D721Med (cell line): ENCODE measurements at regions not wholly inside any gene's neighbourhood (a gene's known extent, or its start where the extent isn't known, plus 50 kb on each side); places are given as distances from the start of the nearest gene placed in this dataset.

Experiments used
- DNase-seq: peaks from one replicate; pipeline ENCODE4 v3.0.0; 2011; ENCODE audit warnings: low spot score; ENCODE audit not compliant: insufficient read length
- FAIRE-seq: peaks from 2 replicates; lab custom pipeline; 2011; peaks lifted over from hg19 to GRCh38; lab: Jason Lieb, UNC
- TF ChIP-seq, protein P1 (sequence below): IDR thresholded peaks from 2 replicates; pipeline ENCODE4 v1.5.1; 2012; ENCODE audit warnings: mild to moderate bottlenecking, control low read depth; ENCODE audit not compliant: insufficient read depth; ENCODE audit errors: missing control alignments

DNA sequence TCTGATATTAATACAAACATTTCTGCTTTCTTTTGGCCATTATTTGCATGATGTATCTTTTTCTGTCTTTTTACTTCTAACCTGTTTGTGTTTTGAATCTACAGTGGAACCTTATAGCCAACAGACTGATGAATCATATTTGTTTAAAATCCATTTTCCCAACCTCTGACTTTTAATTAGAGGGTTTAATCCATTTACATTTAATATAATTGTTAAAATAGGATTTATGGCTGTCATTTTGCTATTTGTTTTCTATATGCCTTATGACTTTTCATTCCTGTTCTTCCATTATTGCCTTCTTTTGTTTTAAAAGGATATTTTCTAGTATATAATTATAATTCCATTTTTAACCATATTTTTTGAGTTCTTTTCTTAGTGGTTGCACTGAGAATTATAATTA is 286.1 kb downstream of the ZNF621 start:
- TF ChIP-seq, protein P1, sequence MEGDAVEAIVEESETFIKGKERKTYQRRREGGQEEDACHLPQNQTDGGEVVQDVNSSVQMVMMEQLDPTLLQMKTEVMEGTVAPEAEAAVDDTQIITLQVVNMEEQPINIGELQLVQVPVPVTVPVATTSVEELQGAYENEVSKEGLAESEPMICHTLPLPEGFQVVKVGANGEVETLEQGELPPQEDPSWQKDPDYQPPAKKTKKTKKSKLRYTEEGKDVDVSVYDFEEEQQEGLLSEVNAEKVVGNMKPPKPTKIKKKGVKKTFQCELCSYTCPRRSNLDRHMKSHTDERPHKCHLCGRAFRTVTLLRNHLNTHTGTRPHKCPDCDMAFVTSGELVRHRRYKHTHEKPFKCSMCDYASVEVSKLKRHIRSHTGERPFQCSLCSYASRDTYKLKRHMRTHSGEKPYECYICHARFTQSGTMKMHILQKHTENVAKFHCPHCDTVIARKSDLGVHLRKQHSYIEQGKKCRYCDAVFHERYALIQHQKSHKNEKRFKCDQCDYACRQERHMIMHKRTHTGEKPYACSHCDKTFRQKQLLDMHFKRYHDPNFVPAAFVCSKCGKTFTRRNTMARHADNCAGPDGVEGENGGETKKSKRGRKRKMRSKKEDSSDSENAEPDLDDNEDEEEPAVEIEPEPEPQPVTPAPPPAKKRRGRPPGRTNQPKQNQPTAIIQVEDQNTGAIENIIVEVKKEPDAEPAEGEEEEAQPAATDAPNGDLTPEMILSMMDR, result no peak
- FAIRE-seq, result no peak
- no peak for DNase-seq

DNA sequence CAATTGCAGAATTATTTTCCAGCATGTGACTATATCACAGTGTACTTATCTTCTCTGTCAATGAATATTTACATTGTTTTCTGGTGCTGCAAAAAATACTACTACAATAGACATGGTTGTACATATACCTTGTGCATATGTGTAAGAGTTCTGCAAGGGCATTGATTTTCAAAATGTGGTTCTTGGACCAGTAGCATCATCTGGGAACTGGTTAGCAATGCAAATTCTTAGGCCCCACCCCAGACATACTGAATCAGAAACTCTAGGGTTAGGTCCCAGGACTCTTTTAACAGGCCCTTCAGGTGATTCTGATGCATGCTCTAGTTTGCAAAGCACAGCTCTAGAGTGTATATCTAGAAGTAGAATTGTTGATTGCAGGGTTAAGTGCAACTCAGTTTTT is 292.3 kb downstream of the ZNF621 start:
- DNase-seq (no peak), FAIRE-seq (no peak)
- TF ChIP-seq, protein P1, result no peak

DNA sequence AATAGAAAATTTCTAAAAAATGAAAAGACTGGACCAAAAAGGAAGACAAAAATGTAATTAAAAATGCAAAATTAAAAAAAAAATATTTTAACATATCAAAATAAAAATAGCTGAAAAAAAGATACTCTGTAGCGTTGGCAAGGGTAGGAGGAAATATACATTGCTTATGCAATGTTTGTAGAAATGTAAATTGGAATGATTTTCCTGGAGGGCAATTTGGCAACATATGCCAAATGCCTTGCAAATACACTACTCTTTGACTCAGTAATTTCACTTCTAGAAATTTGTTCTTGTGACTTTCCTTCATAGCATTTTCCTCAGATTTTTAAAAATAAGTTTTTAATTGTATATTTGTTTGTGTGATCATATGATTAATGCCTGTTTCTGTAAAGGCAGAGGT is 296.6 kb downstream of the ZNF621 start:
- TF ChIP-seq, protein P1, result no peak
- FAIRE-seq (no peak), DNase-seq (no peak)

DNA sequence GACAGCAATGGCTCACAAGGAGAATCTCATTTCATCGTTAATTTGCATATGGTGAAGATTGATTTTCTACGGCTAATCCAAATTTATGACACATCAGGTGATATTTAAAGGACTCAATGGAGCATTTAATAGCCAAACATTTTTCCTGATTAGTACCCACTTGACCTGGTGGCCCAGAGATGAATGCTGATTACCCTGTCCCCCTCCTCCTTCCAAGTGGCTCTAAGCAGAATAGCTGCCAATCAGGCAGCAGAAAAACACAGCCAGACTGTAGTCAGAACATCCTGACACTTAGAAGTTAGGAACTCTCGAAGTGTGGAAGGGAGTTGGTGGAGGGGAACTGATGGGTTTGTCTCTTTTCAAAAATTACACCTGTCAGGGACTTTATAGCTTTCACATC is 302.5 kb downstream of the ZNF621 start:
- no peak for DNase-seq
- TF ChIP-seq, protein P1, result no peak
- FAIRE-seq, result no peak

DNA sequence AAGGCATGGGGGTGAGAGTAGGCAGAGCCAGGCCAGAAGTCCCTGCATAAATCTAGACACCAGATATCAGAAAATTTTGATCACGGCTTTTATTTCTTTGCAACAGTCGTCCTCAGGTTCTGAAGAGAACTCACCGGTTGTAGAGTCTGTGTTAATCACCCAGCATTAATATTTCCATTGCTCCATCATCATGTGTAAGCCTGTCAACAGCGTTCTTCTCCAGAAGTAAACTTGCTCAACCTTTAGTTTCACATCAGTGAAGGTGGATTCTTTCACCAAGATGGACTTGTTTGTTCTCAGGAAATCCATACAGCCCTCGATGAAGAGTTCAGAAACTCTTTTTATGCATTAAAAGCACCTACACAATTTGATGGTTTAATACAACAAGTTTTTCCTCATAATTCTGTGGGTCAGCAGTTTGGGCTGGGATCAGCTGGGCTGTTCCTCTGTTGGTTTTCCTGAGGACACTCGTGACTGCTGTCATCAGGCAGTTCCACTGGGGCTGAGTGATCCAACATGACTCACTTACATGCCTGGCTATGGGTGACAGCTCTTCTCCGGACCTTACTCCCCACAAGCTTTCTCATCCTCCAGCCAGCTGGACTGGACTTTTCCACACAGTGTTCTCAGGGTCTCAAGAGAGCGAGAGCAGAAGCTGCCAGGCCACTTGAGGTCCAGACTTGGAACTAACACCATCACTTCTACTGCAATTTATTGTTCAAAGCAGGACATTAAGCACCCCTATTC is 303.4 kb downstream of the ZNF621 start:
- no peak for DNase-seq
- no peak for FAIRE-seq
- TF ChIP-seq, protein P1, result no peak

DNA sequence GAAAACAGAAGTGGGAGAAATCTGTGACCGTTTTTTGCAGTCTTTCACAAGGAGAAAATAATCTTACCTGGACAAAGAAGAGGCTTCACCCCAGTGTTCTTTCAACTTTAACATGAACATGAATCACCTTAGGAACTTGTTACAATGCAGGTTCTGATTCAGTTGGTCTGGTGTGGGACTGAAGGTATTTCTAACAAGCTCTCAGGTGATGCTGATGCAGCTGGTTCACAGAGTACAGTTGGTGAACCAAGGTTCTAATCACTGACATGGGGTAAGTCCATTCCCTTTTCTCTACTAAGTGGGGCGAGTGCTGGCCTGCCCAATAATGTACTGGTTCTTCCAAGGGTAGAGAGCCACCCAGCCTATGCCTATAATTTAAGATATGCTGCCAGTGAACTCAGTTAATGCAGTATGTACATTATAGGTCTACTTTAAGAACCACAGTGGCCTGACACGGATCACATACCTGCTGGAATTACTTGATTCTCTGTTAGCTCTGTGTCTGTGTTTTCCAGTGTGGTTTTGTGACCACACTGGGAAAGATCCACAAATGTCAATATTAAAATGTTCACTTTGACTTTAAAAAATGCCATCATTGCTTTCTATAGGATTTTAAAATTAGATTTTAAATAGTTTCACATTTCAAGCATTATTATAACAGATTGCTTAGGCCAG is 304.1 kb downstream of the ZNF621 start:
- FAIRE-seq, result no peak
- DNase-seq, result no peak
- TF ChIP-seq, protein P1, result no peak

DNA sequence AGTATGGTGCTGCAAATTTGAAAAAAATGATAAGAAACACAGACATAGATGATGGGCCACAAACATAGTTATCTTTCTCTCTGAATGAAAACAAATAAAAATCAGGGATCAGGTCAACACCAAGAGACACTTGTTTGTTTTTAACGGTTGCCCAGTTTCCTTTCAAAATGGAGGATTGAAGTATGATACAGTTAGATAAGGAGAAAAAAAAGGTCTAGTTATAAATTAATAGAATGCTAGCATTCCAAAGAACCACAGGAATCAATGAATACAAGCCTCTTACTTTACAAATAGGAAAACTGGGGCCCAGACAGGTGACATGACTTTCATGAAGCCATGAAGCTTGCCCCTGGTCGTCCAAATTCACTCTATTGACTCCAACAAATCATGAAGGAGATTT is 305.1 kb downstream of the ZNF621 start:
- TF ChIP-seq, protein P1, result no peak
- FAIRE-seq (no peak), DNase-seq (no peak)
